Suprapubic skin (tissue), 4 donors: ENCODE measurements at regions not wholly inside any gene's neighbourhood (a gene's known extent, or its start where the extent isn't known, plus 50 kb on each side); places are given as distances from the start of the nearest gene placed in this dataset.

Experiments
- DNase-seq, 2 donors: peaks; one replicate each; pipeline ENCODE4 v3.0.0-alpha.2; 2019; ENCODE audit warnings: low spot score in 2 of 2
- H3K27ac ChIP-seq: fragments of 200-600 bp; sonication (generic); one replicate; pipeline ENCODE4 v1.5.1; 2019
- H3K27me3 ChIP-seq: fragments of 200-600 bp; sonication (generic); one replicate; pipeline ENCODE4 v1.5.1; 2019
- H3K36me3 ChIP-seq: fragments of 200-600 bp; sonication (generic); one replicate; pipeline ENCODE4 v1.5.1; 2019
- H3K4me1 ChIP-seq: fragments of 200-600 bp; sonication (generic); one replicate; pipeline ENCODE4 v1.5.1; 2019
- H3K4me3 ChIP-seq: fragments of 200-600 bp; sonication (generic); one replicate; pipeline ENCODE4 v1.5.1; 2019; ENCODE audit warnings: mild to moderate bottlenecking
- H3K9me3 ChIP-seq: fragments of 200-600 bp; sonication (generic); one replicate; pipeline ENCODE4 v1.5.1; 2019
- CTCF ChIP-seq, 2 donors: fragments of 200-600 bp in 1 of 2; fragments of 450-650 bp in 1 of 2; sonication (generic) in 1 of 2; IDR thresholded peaks; one replicate each; pipeline ENCODE4 v1.5.1; 2016 to 2019; ENCODE audit warnings: antibody characterized with exemption in 2 of 2, mild to moderate bottlenecking in 1 of 2, moderate library complexity in 1 of 2
- EP300 ChIP-seq: sonication (generic); formaldehyde crosslinking; IDR thresholded peaks from one replicate; pipeline ENCODE4 v1.6.1; 2017; ENCODE audit warnings: antibody characterized with exemption
- POLR2A ChIP-seq, 2 donors: fragments of 450-650 bp; IDR thresholded peaks; one replicate each; pipeline ENCODE4 v1.6.1; 2017; ENCODE audit warnings: antibody characterized with exemption in 2 of 2, mild to moderate bottlenecking in 2 of 2, moderate library complexity in 2 of 2
- POLR2AphosphoS5 ChIP-seq, 3 donors: sonication (generic); formaldehyde crosslinking; IDR thresholded peaks; one replicate each; pipeline ENCODE4 v1.6.1; 2017; ENCODE audit warnings: antibody characterized with exemption in 3 of 3
- WGBS: methylation state at CpG from one replicate; pipeline ENCODE4 v1.1.5; 2018; 5-methylcytosine and 5-hydroxymethylcytosine counted together

DNA sequence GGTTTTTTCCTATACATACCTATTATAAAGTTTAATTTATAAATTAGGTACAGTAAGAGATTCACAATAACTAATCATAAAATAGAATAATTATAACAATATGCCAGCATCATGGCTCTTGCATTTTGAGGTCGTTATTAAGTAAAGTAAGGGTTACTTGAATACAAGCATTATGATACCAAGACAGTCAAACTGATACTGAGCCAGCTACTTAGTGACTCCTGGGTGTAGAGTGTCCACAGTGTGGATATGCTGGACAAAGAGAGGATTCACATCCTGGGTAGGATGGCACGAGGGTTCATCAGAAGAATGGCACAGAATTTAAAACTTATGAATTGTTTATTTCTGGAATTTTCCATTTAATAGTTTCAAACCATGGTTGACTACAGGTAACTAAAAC lies 157.2 kb upstream of the IL12A start:
- peaks cover 19% of the 10 kb centered on the region for H3K4me1 ChIP-seq
- TF ChIP-seq POLR2A (IDR thresholded peaks at IDR 0.05): no peak
- TF ChIP-seq EP300: no peak
- no peak for TF ChIP-seq CTCF (IDR thresholded peaks at IDR 0.05)
- TF ChIP-seq POLR2AphosphoS5 (IDR thresholded peaks at IDR 0.05): no peak
- H3K36me3 ChIP-seq: no peaks in the 10 kb centered on the region
- no peak overlapping the region for H3K27ac ChIP-seq
- DNase-seq: no peak
- H3K4me3 ChIP-seq: no peak overlapping the region
- no peaks in the 10 kb centered on the region for H3K27me3 ChIP-seq
- no peaks in the 10 kb centered on the region for H3K9me3 ChIP-seq
- 90% methylated on average over 2 of the region's 2 CpGs for whole genome bisulfite sequencing

- TF ChIP-seq POLR2A (IDR thresholded peaks at IDR 0.05) (no peak), POLR2AphosphoS5 (IDR thresholded peaks at IDR 0.05) (no peak), CTCF (IDR thresholded peaks at IDR 0.05) (no peak), EP300 (no peak)
- Histone ChIP-seq H3K27ac (no peak overlapping the region), H3K36me3 (no peaks in the 10 kb centered on the region), H3K9me3 (no peaks in the 10 kb centered on the region), H3K4me1 (peaks cover 22% of the 10 kb centered on the region), H3K27me3 (no peaks in the 10 kb centered on the region), H3K4me3 (no peak overlapping the region)
- no peak for DNase-seq
- 73% methylated on average over 2 of the region's 2 CpGs for WGBS
Observed at GRCh38 chr3:159832024-159832423, 156.6 kb upstream of the IL12A start.

GRCh38 chr3:159835126-159835525 lies 153.5 kb upstream of the IL12A start:
- no peaks in the 10 kb centered on the region for H3K36me3 ChIP-seq
- TF ChIP-seq POLR2AphosphoS5 (IDR thresholded peaks at IDR 0.05): no peak
- TF ChIP-seq CTCF (IDR thresholded peaks at IDR 0.05): no peak
- no peak for TF ChIP-seq POLR2A (IDR thresholded peaks at IDR 0.05)
- TF ChIP-seq EP300: no peak
- H3K4me1 ChIP-seq: peaks cover 12% of the 10 kb centered on the region
- WGBS: 93% methylated on average over 1 of the region's 1 CpG
- no peak overlapping the region for H3K4me3 ChIP-seq
- no peaks in the 10 kb centered on the region for H3K9me3 ChIP-seq
- H3K27me3 ChIP-seq: no peaks in the 10 kb centered on the region
- no peak overlapping the region for H3K27ac ChIP-seq
- DNase-seq: no peak

GRCh38 chr3:159837725-159838124 lies 150.9 kb upstream of the IL12A start:
- H3K27me3 ChIP-seq: no peaks in the 10 kb centered on the region
- TF ChIP-seq EP300: no peak
- H3K4me1 ChIP-seq: peaks cover 7% of the 10 kb centered on the region
- no peak overlapping the region for H3K4me3 ChIP-seq
- DNase-seq: no peak
- 66% methylated on average over 3 of the region's 3 CpGs for WGBS
- H3K27ac ChIP-seq: no peak overlapping the region
- no peaks in the 10 kb centered on the region for H3K9me3 ChIP-seq
- no peaks in the 10 kb centered on the region for H3K36me3 ChIP-seq

DNA sequence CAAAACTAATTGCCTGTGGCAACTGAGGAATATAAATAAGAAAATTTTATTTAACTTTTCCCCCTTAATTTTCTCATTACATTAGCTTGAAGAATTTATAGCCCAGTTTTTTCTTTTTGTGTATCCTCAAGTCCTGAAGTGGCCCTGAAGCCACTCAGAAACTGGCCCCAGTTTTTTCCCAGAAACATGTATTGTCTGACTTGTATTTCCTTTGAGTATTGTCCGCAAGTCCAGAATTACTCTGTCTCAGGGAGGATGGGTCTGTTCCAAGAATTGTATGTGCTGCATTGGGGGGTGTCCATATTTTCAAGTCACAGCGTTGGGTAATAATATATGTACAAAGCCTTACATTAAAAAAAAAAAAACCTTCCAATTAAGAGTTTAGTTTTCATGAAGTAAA lies 149.7 kb upstream of the IL12A start:
- WGBS: 74% methylated on average over 2 of the region's 2 CpGs
- no peak for DNase-seq
- Histone ChIP-seq H3K4me3 (no peak overlapping the region), H3K4me1 (peaks cover 7% of the 10 kb centered on the region), H3K9me3 (no peaks in the 10 kb centered on the region), H3K27me3 (no peaks in the 10 kb centered on the region), H3K36me3 (no peaks in the 10 kb centered on the region), H3K27ac (no peak overlapping the region)
- TF ChIP-seq CTCF (IDR thresholded peaks at IDR 0.05): no peak

DNA sequence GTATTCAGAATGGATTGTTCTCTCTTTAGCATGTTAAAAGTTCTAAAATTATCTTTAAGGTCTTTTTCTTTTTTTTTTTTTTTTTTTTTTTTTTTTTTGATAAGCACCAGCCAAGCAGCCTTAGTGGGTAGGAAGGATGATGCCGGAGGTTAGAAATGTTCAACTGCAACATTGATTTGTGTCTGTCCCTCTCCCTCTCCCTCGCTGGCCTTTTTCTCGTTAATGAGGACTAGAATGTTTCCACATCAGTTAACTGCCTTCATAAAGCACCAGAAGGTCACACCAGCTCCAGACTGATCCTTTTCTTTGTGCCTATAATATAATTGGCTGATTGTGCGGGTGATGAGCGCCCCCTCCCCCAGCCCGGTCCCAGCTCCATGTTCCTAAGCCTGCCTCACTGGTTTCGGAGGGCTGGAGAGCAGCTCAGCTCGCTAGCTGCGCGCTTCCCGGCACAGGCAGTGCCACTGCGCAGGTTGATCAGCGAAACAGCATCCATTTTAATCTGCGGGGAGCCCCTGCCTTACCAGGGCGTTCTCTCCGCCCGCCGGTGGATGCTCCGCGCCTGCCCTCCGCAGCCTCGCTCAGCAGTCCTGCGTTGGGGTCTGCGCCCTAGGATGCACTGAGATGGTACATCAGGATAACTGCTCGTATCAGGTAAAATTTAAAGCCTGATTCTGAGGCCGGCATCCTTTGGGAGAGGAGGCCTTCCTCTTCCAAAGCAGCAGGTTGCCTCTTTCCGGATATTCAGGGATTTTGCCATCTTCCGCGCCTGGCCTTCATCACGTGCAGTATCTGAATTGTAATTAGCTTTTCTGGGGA lies 148.9 kb upstream of the IL12A start, which contains the start of gene SCHIP1:
Gene SCHIP1, plus strand, starts transcription at position 301 of the 819 bp plus-strand sequence.
- peaks cover 7% of the 10 kb centered on the region for H3K4me1 ChIP-seq
- H3K27me3 ChIP-seq: no peaks in the 10 kb centered on the region
- H3K27ac ChIP-seq: no peak within 1 kb of the TSS
- H3K4me3 ChIP-seq: no peak within 1 kb of the TSS
- no peak for DNase-seq
- H3K9me3 ChIP-seq: no peaks in the 10 kb centered on the region
- H3K36me3 ChIP-seq: no peaks in the 10 kb centered on the region
- WGBS: 64% methylated on average over 30 of the region's 30 CpGs
- TF ChIP-seq POLR2A (IDR thresholded peaks at IDR 0.05) (no peak), CTCF (IDR thresholded peaks at IDR 0.05) (no peak), POLR2AphosphoS5 (IDR thresholded peaks at IDR 0.05) (no peak), EP300 (no peak)
